ENCODE measurements at regions not wholly inside any gene's neighbourhood (a gene's known extent, or its start where the extent isn't known, plus 50 kb on each side); places are given as distances from the start of the nearest gene placed in this dataset.
"Not testable (repeated sequence)": the region's sequence is repeated elsewhere in the genome, so short reads cannot be mapped to it uniquely, and the experiment has no call there.

GRCh38 chr5:138702166-138703077, 50.8 kb upstream of the CTNNA1 start:
- no peak for DNase-seq

- DNase-seq: no peak
Measured at GRCh38 chr5:138701678-138702077, 51.5 kb upstream of the CTNNA1 start.

- no peak for DNase-seq
Measured at GRCh38 chr5:138700581-138701362, 52.5 kb upstream of the CTNNA1 start.

GRCh38 chr5:138699482-138699881, 53.7 kb upstream of the CTNNA1 start:
- DNase-seq: no peak

- no peak for DNase-seq
Measured at GRCh38 chr5:138698713-138699112, 54.5 kb upstream of the CTNNA1 start.

- DNase-seq: no peak
Measured at GRCh38 chr5:138697720-138698360, 55.4 kb upstream of the CTNNA1 start.

- DNase-seq: no peak
Measured at GRCh38 chr5:138696501-138696900, 56.7 kb upstream of the CTNNA1 start.

- no peak for DNase-seq
Measured at GRCh38 chr5:138695781-138696180, 57.4 kb upstream of the CTNNA1 start.

DNA sequence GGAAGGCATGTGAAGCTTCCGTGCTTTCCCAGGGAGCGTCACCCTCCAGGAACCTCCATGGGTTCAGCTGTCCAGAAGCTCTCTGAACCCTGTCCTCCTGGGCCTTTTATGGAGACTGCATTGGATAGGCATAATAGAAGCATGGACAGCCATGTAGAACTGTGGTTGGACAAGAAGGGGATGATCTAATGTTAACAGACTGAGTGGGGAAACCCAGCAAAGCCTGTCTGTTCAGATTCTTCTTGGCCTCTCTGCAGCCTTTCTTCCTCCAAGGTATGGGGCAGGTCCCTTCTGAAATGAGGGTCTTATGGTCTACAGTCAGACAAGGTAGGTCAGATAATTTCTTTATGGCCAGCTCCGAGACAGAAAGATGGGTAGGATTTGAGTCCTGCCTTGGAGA, 59.1 kb upstream of the CTNNA1 start:
- no peak for DNase-seq

- no peak for DNase-seq
Measured at GRCh38 chr5:138692370-138692769, 60.9 kb upstream of the CTNNA1 start.

- no peak for DNase-seq
Measured at GRCh38 chr5:138686668-138687067, 66.6 kb upstream of the CTNNA1 start.

DNA sequence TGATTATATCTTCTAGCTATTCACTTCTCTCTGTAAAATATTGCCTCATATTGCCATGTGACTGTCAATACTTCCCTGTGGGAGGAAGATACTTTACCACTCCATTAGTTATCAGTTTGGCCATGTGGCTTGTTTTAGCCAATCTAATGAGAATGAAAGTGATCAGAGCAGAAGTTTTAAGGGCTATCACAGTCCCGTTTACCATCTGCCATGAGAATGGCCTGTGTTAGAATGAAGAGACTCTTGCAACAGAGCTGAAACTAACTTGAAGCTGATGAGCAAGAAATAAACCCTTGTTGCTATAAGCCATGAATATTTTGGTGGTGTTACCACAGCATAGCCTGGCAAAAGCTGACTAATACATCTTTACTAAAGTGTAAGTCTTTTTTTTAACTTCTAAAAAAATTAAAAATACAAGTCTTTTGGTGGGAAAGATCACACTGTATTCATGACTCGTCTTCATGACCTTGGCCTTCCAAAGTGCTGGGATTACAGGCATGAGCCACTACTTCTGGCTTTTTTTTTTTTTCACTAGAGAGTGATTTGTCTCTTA, 68.0 kb upstream of the CTNNA1 start:
- no peak for DNase-seq

- DNase-seq: not testable (repeated sequence)
Measured at GRCh38 chr5:138682462-138682861, 70.8 kb upstream of the CTNNA1 start.

GRCh38 chr5:138678826-138679225, 74.4 kb upstream of the CTNNA1 start:
- DNase-seq: not testable (repeated sequence)

DNA sequence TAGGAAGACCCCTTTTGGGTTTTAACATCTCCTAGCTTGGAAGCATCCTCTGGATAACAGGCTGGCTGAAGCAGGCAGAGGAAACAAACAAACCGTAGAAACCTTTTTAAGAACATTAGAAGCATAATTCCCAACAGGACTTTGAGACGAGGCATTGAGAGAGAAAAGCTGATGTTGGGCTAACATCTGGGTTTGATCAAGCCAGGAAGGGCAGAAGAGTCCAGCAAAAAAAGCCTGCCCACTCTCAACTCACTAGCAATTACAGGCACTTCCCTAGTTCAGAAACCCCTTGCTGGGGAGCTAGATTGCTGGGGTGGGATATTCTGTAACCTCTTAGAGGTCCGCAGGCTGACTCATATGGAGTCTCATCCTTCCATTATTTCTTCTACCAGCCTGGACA, 75.4 kb upstream of the CTNNA1 start:
- no peak for DNase-seq

- no peak for DNase-seq
Measured at GRCh38 chr5:138676556-138677193, 76.5 kb upstream of the CTNNA1 start.

- no peak for DNase-seq
Measured at GRCh38 chr5:138676002-138676401, 77.2 kb upstream of the CTNNA1 start.

DNA sequence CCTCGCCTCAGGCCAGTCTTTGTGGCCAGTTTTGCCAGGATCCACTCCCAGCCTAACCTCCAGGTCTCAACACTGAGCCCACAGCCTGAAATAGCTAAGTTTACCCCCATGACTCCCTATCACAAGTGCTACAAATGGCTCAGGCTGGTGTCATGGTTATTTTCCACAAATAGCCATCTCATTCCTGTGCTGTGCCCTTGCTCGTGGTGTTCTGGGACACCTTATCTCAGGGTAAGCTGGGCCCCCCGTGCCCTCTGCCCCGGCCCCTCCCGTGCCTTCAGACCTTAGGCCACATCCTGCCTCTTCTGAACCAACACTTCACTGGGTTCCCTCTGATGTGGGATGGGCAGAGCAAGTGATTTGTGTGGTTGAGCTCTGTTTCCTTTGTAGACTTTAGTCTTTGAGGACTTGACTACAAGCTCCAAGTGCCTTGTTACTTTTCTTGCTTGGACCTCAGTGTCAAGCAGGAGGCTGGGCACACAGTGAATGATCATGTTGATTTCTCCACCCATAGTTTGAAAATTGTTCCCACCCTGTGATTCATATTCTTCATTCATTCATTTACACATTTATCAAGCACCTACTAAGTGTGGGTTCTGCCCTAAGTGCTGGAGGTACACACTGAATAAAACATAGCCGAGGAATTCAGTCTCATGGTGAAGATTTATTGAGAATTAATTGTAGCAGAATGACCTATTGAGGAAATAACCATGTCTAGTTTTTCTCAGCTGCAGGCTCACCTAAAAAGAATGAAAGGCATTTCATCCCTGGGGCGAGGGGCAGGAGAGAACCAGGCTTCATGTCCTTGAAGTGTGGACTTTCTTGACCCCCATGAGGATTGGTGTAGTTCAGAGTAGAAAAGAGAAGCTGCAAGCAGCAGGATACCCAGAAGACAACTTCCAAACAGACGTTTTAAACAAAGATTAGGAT, 84.5 kb upstream of the CTNNA1 start:
- no peak for DNase-seq

- DNase-seq: not testable (repeated sequence)
Measured at GRCh38 chr5:138667782-138668331, 85.4 kb upstream of the CTNNA1 start.

- DNase-seq: no peak
Measured at GRCh38 chr5:138666226-138666742, 86.9 kb upstream of the CTNNA1 start.
